ENCODE measurements at regions not wholly inside any gene's neighbourhood (a gene's known extent, or its start where the extent isn't known, plus 50 kb on each side); places are given as distances from the start of the nearest gene placed in this dataset.
A peak's percentile ranks its signal among the peaks of the same experiment; 100 is the strongest.

- no peaks in the 10 kb centered on the region for H3K27me3 ChIP-seq
- no peaks in the 10 kb centered on the region for H3K9me3 ChIP-seq
- no peak for DNase-seq
- TF ChIP-seq CTCF (IDR thresholded peaks at IDR 0.05): no peak
- TF ChIP-seq POLR2A (IDR thresholded peaks at IDR 0.05): no peak
- H3K4me3 ChIP-seq: no peak overlapping the region
- no peaks in the 10 kb centered on the region for H3K4me1 ChIP-seq
- H3K27ac ChIP-seq: no peak overlapping the region
- intact Hi-C loops (cut with DNase I; ENCODE audit: low total_unique reads): no loop called here
- H3K36me3 ChIP-seq: no peaks in the 10 kb centered on the region
Observed at GRCh38 chr15:35596285-35596684, 50.3 kb upstream of the DPH6 start.

GRCh38 chr15:35602836-35603235, 56.9 kb upstream of the DPH6 start:
- Histone ChIP-seq H3K4me1 (peaks cover 0 to 5% of the 10 kb centered on the region in 2 donors), H3K36me3 (no peaks in the 10 kb centered on the region), H3K4me3 (no peak overlapping the region), H3K27me3 (no peaks in the 10 kb centered on the region), H3K27ac (no peak overlapping the region), H3K9me3 (no peaks in the 10 kb centered on the region)
- no peak for DNase-seq
- intact Hi-C loops (cut with DNase I; ENCODE audit: low total_unique reads): no loop called here
- TF ChIP-seq CTCF (IDR thresholded peaks at IDR 0.05) (no peak), POLR2A (IDR thresholded peaks at IDR 0.05) (no peak)

- Histone ChIP-seq H3K27me3 (no peaks in the 10 kb centered on the region), H3K4me1 (peaks cover 0 to 5% of the 10 kb centered on the region in 2 donors), H3K36me3 (no peaks in the 10 kb centered on the region), H3K9me3 (no peaks in the 10 kb centered on the region), H3K4me3 (no peak overlapping the region), H3K27ac (no peak overlapping the region)
- intact Hi-C loops (cut with DNase I; ENCODE audit: low total_unique reads): no loop called here
- no peak for DNase-seq
- TF ChIP-seq CTCF (IDR thresholded peaks at IDR 0.05): no peak
- no peak for TF ChIP-seq POLR2A (IDR thresholded peaks at IDR 0.05)
Observed at GRCh38 chr15:35603301-35603700, 57.3 kb upstream of the DPH6 start.

- no peak for TF ChIP-seq CTCF (IDR thresholded peaks at IDR 0.05)
- no peak for DNase-seq
- no peaks in the 10 kb centered on the region for H3K36me3 ChIP-seq
- H3K27ac ChIP-seq: no peak overlapping the region
- no peaks in the 10 kb centered on the region for H3K9me3 ChIP-seq
- no peak overlapping the region for H3K4me3 ChIP-seq
- no peaks in the 10 kb centered on the region for H3K27me3 ChIP-seq
- H3K4me1 ChIP-seq: peaks cover 0 to 5% of the 10 kb centered on the region in 2 donors
- intact Hi-C loops (cut with DNase I; ENCODE audit: low total_unique reads): no loop called here
Observed at GRCh38 chr15:35603856-35604255, 57.9 kb upstream of the DPH6 start.

- TF ChIP-seq CTCF (IDR thresholded peaks at IDR 0.05) (no peak), POLR2A (IDR thresholded peaks at IDR 0.05) (no peak)
- intact Hi-C loops (cut with DNase I; ENCODE audit: low total_unique reads): no loop called here
- H3K9me3 ChIP-seq: peaks cover 0 to 3% of the 10 kb centered on the region in 2 donors
- H3K4me3 ChIP-seq: no peak overlapping the region
- H3K4me1 ChIP-seq: peaks cover 0 to 5% of the 10 kb centered on the region in 2 donors
- peak overlapping the region; percentile 1 to 44 for H3K27ac ChIP-seq
- no peak for DNase-seq
- H3K36me3 ChIP-seq: no peaks in the 10 kb centered on the region
- H3K27me3 ChIP-seq: no peaks in the 10 kb centered on the region
Observed at GRCh38 chr15:35605764-35606449, 59.9 kb upstream of the DPH6 start.
